ENCODE measurements at regions not wholly inside any gene's neighbourhood (a gene's known extent, or its start where the extent isn't known, plus 50 kb on each side); places are given as distances from the start of the nearest gene placed in this dataset.

GRCh38 chr4:4675051-4675581 is 133.3 kb upstream of the STX18 start:
- no peaks in the 10 kb centered on the region for H3K4me1 ChIP-seq
- no peak overlapping the region for H3K9ac ChIP-seq
- TF ChIP-seq CTCF (IDR thresholded peaks at IDR 0.05) = no peak
- H2AFZ ChIP-seq = no peak overlapping the region
- no peak overlapping the region for H3K4me2 ChIP-seq (ENCODE audit: low read length)
- H3K9me3 ChIP-seq (ENCODE audit: control insufficient read depth, low read length) = no peaks in the 10 kb centered on the region
- no peak overlapping the region for H3K4me3 ChIP-seq (ENCODE audit: low read depth, low read length)
- no peak overlapping the region for H3K27ac ChIP-seq
- no peaks in the 10 kb centered on the region for H3K27me3 ChIP-seq (ENCODE audit: control insufficient read depth, insufficient read depth, low read length)
- no peaks in the 10 kb centered on the region for H3K79me2 ChIP-seq
- no peaks in the 10 kb centered on the region for H3K36me3 ChIP-seq (ENCODE audit: control insufficient read depth, insufficient read depth, low read length)

- Histone ChIP-seq H3K27me3 (ENCODE audit: control insufficient read depth, insufficient read depth, low read length) (no peaks in the 10 kb centered on the region), H2AFZ (no peak overlapping the region), H3K36me3 (ENCODE audit: control insufficient read depth, insufficient read depth, low read length) (no peaks in the 10 kb centered on the region), H3K4me1 (no peaks in the 10 kb centered on the region), H3K79me2 (no peaks in the 10 kb centered on the region), H3K9ac (no peak overlapping the region), H3K27ac (no peak overlapping the region), H3K4me2 (ENCODE audit: low read length) (no peak overlapping the region), H3K9me3 (ENCODE audit: control insufficient read depth, low read length) (no peaks in the 10 kb centered on the region), H3K4me3 (ENCODE audit: low read depth, low read length) (no peak overlapping the region)
- no peak for TF ChIP-seq CTCF (IDR thresholded peaks at IDR 0.05)
These were observed 131.2 kb upstream of the STX18 start for GRCh38 chr4:4673070-4673469.

GRCh38 chr4:4672402-4672801 is 130.6 kb upstream of the STX18 start:
- Histone ChIP-seq H3K27me3 (ENCODE audit: control insufficient read depth, insufficient read depth, low read length) (no peaks in the 10 kb centered on the region), H3K36me3 (ENCODE audit: control insufficient read depth, insufficient read depth, low read length) (no peaks in the 10 kb centered on the region), H3K27ac (no peak overlapping the region), H3K4me3 (ENCODE audit: low read depth, low read length) (no peak overlapping the region), H3K79me2 (no peaks in the 10 kb centered on the region), H2AFZ (no peak overlapping the region), H3K4me2 (ENCODE audit: low read length) (no peak overlapping the region), H3K9ac (no peak overlapping the region), H3K9me3 (ENCODE audit: control insufficient read depth, low read length) (no peaks in the 10 kb centered on the region), H3K4me1 (no peaks in the 10 kb centered on the region)
- no peak for TF ChIP-seq CTCF (IDR thresholded peaks at IDR 0.05)

- H3K4me3 ChIP-seq (ENCODE audit: low read depth, low read length) = no peak overlapping the region
- TF ChIP-seq CTCF (IDR thresholded peaks at IDR 0.05) = no peak
- H3K9me3 ChIP-seq (ENCODE audit: control insufficient read depth, low read length) = no peaks in the 10 kb centered on the region
- no peaks in the 10 kb centered on the region for H3K4me1 ChIP-seq
- no peaks in the 10 kb centered on the region for H3K36me3 ChIP-seq (ENCODE audit: control insufficient read depth, insufficient read depth, low read length)
- no peaks in the 10 kb centered on the region for H3K79me2 ChIP-seq
- no peak overlapping the region for H3K9ac ChIP-seq
- no peak overlapping the region for H3K4me2 ChIP-seq (ENCODE audit: low read length)
- no peaks in the 10 kb centered on the region for H3K27me3 ChIP-seq (ENCODE audit: control insufficient read depth, insufficient read depth, low read length)
- H2AFZ ChIP-seq = no peak overlapping the region
- H3K27ac ChIP-seq = no peak overlapping the region
These were observed 130.0 kb upstream of the STX18 start for GRCh38 chr4:4671774-4672349.

- no peaks in the 10 kb centered on the region for H3K79me2 ChIP-seq
- TF ChIP-seq CTCF (IDR thresholded peaks at IDR 0.05) = no peak
These were observed 129.0 kb upstream of the STX18 start for GRCh38 chr4:4670869-4671268.

More at GRCh38 chr4:4670869-4671268, 129.0 kb upstream of the STX18 start:
- Histone ChIP-seq H3K27me3 (ENCODE audit: control insufficient read depth, insufficient read depth, low read length) (no peaks in the 10 kb centered on the region), H3K4me2 (ENCODE audit: low read length) (no peak overlapping the region), H2AFZ (no peak overlapping the region), H3K4me3 (ENCODE audit: low read depth, low read length) (no peak overlapping the region), H3K27ac (no peak overlapping the region), H3K9ac (no peak overlapping the region), H3K4me1 (no peaks in the 10 kb centered on the region), H3K36me3 (ENCODE audit: control insufficient read depth, insufficient read depth, low read length) (no peaks in the 10 kb centered on the region), H3K9me3 (ENCODE audit: control insufficient read depth, low read length) (no peaks in the 10 kb centered on the region)
